ENCODE measurements at regions not wholly inside any gene's neighbourhood (a gene's known extent, or its start where the extent isn't known, plus 50 kb on each side); places are given as distances from the start of the nearest gene placed in this dataset.

DNA sequence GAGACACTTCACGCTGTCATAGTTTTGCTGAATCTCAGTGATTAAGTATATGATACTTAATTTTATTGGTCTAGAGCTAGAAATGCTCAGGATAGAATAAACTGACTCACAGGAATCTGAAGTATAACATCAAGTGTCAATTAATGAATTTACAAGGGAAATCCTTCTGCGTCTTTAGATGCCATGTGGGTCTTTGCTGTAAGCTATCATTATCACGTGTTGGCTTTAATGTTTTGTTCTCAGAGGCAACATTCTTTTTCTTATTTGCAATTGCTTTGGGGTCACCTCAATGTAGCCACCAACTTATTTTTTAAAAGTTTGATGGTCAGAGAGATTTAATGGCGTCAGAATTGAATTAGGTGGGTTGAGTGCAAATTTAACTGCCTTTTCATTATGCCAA, 680.1 kb upstream of the PTBP2 start:
- Histone ChIP-seq H3F3A (ENCODE audit: insufficient read depth, low read depth) (no peaks in the 10 kb centered on the region), H3K4me3 (no peak overlapping the region), H3K27ac (no peak overlapping the region), H2AFZ (no peak overlapping the region), H3K4me2 (no peak overlapping the region), H3K27me3 (ENCODE audit: insufficient read depth, low read depth) (no peaks in the 10 kb centered on the region), H3K79me2 (ENCODE audit: low read depth) (no peaks in the 10 kb centered on the region), H3K9me2 (ENCODE audit: insufficient read depth) (no peaks in the 10 kb centered on the region), H3K9me3 (ENCODE audit: insufficient read depth, low read depth) (no peaks in the 10 kb centered on the region), H4K20me1 (ENCODE audit: insufficient read depth) (no peaks in the 10 kb centered on the region), H3K36me3 (ENCODE audit: low read depth) (no peaks in the 10 kb centered on the region), H3K4me1 (replicated peaks; ENCODE audit: insufficient read depth) (no peaks in the 10 kb centered on the region)
- POLR2A ChIA-PET (ENCODE audit: unreplicated experiment) = no interaction called here
- DNase-seq = no peak
- CTCF ChIA-PET = no interaction called here
- intact Hi-C loops (cut with micrococcal nuclease; ENCODE audit: unreplicated experiment) = no loop called here
- no TSS peak for BruUV-seq (replicated peaks)
- TF ChIP-seq EZH2 (IDR thresholded peaks at IDR 0.05; ENCODE audit: low read depth) = no peak
- TF ChIP-seq, protein P1, sequence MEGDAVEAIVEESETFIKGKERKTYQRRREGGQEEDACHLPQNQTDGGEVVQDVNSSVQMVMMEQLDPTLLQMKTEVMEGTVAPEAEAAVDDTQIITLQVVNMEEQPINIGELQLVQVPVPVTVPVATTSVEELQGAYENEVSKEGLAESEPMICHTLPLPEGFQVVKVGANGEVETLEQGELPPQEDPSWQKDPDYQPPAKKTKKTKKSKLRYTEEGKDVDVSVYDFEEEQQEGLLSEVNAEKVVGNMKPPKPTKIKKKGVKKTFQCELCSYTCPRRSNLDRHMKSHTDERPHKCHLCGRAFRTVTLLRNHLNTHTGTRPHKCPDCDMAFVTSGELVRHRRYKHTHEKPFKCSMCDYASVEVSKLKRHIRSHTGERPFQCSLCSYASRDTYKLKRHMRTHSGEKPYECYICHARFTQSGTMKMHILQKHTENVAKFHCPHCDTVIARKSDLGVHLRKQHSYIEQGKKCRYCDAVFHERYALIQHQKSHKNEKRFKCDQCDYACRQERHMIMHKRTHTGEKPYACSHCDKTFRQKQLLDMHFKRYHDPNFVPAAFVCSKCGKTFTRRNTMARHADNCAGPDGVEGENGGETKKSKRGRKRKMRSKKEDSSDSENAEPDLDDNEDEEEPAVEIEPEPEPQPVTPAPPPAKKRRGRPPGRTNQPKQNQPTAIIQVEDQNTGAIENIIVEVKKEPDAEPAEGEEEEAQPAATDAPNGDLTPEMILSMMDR (conservative IDR thresholded peaks at IDR 0.05) = no peak

DNA sequence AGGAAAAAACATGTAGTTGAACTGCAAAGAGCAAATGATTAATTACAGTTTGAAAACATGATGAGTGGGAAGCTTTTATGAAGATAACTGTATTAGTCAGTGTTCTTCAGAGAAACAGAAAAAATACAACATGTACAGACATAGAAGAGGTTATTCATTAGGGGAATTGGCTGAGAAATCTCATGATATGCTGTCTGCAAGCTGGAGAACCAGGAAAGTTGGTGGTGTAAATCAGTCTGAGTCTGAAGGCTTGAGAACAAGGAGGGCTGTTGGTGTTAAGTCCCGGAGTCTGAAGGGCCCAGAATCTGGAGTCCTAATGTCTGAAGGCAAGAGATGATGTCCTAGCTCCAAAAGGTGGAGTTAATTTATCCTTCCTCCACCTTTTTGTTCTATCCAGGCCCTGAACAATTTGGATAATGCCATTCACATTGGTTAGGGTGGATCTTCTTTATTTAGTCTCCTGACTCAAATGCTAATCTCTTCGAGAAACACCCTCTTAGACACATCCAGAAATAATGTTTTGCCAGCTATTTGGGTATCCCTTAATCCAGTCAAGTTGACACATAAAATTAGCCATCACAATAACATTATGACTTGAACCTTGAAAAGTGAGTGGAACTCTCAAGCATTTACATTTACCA, 672.9 kb upstream of the PTBP2 start:
- TF ChIP-seq, protein P1 (conservative IDR thresholded peaks at IDR 0.05) = no peak
- TF ChIP-seq EZH2 (IDR thresholded peaks at IDR 0.05; ENCODE audit: low read depth) = no peak
- Histone ChIP-seq H3K36me3 (ENCODE audit: low read depth) (no peaks in the 10 kb centered on the region), H3F3A (ENCODE audit: insufficient read depth, low read depth) (no peaks in the 10 kb centered on the region), H4K20me1 (ENCODE audit: insufficient read depth) (no peaks in the 10 kb centered on the region), H3K4me1 (replicated peaks; ENCODE audit: insufficient read depth) (no peaks in the 10 kb centered on the region), H3K9me2 (ENCODE audit: insufficient read depth) (no peaks in the 10 kb centered on the region), H3K9me3 (ENCODE audit: insufficient read depth, low read depth) (no peaks in the 10 kb centered on the region), H3K4me2 (no peak overlapping the region), H3K27ac (no peak overlapping the region), H3K27me3 (ENCODE audit: insufficient read depth, low read depth) (no peaks in the 10 kb centered on the region), H2AFZ (no peak overlapping the region), H3K4me3 (no peak overlapping the region), H3K79me2 (ENCODE audit: low read depth) (no peaks in the 10 kb centered on the region)
- no TSS peak for BruUV-seq (replicated peaks)
- POLR2A ChIA-PET (ENCODE audit: unreplicated experiment) = no interaction called here
- DNase-seq = no peak
- CTCF ChIA-PET = no interaction called here
- intact Hi-C loops (cut with micrococcal nuclease; ENCODE audit: unreplicated experiment) = no loop called here

DNA sequence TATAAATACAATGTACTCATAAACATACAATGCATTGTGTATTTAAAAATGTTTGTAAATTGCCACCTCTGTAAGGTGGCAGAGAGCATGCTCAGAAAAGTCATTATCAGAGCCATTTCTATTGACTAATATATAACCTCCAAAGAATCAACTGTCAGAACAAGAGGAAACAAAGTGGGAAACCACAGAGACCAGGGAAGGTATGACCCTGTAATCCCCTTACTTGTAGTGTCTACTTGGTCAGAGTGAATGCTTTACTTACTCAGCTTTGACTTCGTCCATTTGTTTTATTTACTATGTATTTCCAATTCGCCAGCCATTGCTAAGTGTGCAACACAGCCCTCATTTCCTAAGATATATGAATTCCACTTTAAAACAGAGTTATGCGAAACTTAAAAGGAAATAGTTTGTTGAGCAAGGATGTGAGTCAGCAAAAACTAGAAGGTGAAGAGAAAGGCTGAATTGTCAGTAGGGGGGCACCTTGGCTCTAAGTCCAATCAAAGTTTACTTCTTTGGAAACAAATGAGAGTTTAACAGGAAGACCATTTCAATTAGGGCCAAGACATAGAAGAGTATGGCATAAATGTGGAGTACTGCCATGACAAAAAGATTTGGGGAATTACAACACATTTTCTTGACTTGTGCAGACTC, 671.7 kb upstream of the PTBP2 start:
- Histone ChIP-seq H4K20me1 (ENCODE audit: insufficient read depth) (no peaks in the 10 kb centered on the region), H3K27me3 (ENCODE audit: insufficient read depth, low read depth) (no peaks in the 10 kb centered on the region), H3K4me1 (replicated peaks; ENCODE audit: insufficient read depth) (no peaks in the 10 kb centered on the region), H3K4me2 (no peak overlapping the region), H3K36me3 (ENCODE audit: low read depth) (no peaks in the 10 kb centered on the region), H3K9me3 (ENCODE audit: insufficient read depth, low read depth) (no peaks in the 10 kb centered on the region), H3K9me2 (ENCODE audit: insufficient read depth) (0 out of 2 replicates have a peak, but pooled peaks cover 5% of the 10 kb centered on the region), H3F3A (ENCODE audit: insufficient read depth, low read depth) (no peaks in the 10 kb centered on the region), H3K27ac (no peak overlapping the region), H3K79me2 (ENCODE audit: low read depth) (no peaks in the 10 kb centered on the region), H2AFZ (no peak overlapping the region), H3K4me3 (no peak overlapping the region)
- intact Hi-C loops (cut with micrococcal nuclease; ENCODE audit: unreplicated experiment) = no loop called here
- CTCF ChIA-PET = no interaction called here
- DNase-seq = no peak
- BruUV-seq (replicated peaks) = no TSS peak
- TF ChIP-seq, protein P1 (conservative IDR thresholded peaks at IDR 0.05) = no peak
- no peak for TF ChIP-seq EZH2 (IDR thresholded peaks at IDR 0.05; ENCODE audit: low read depth)
- POLR2A ChIA-PET (ENCODE audit: unreplicated experiment) = no interaction called here

Data from PC-9 (cell line).